ENCODE measurements at regions not wholly inside any gene's neighbourhood (a gene's known extent, or its start where the extent isn't known, plus 50 kb on each side); places are given as distances from the start of the nearest gene placed in this dataset.
A peak's percentile ranks its signal among the peaks of the same experiment; 100 is the strongest.

- Histone ChIP-seq H3K27me3 (ENCODE audit: control insufficient read depth in 3 of 3, insufficient read depth in 3 of 3, low read depth in 1 of 3, low read length in 3 of 3) (no peaks in the 10 kb centered on the region), H3K79me1 (ENCODE audit: low read depth, low read length) (no peaks in the 10 kb centered on the region), H3K14ac (ENCODE audit: low read length) (no peak overlapping the region), H3K9ac (ENCODE audit: low read depth, low read length, poor library complexity) (no peak overlapping the region), H2BK120ac (ENCODE audit: low read depth, low read length) (no peak overlapping the region), H3K36me3 (replicated peaks in 1 of 2; ENCODE audit: control insufficient read depth in 2 of 2, insufficient read depth in 2 of 2, low read length in 2 of 2) (no peaks in the 10 kb centered on the region), H3K23ac (ENCODE audit: low read depth, low read length, poor library complexity) (no peak overlapping the region), H2BK5ac (ENCODE audit: low read length) (no peak overlapping the region), H3K4ac (ENCODE audit: low read length) (no peak overlapping the region), H3K4me1 (ENCODE audit: control insufficient read depth in 2 of 2, insufficient read depth in 1 of 2, low read depth in 1 of 2, low read length in 2 of 2) (no peaks in the 10 kb centered on the region), H3K4me2 (ENCODE audit: insufficient read depth, low read length, poor library complexity, severe bottlenecking) (no peak overlapping the region), H2AFZ (ENCODE audit: low read length) (no peak overlapping the region), H3K4me3 (ENCODE audit: low read length in 2 of 2) (no peak overlapping the region), H3K9me3 (replicated peaks in 1 of 2; ENCODE audit: control insufficient read depth in 2 of 2, insufficient read depth in 1 of 2, low read depth in 1 of 2, low read length in 2 of 2) (no peaks in the 10 kb centered on the region), H3K18ac (ENCODE audit: low read length) (no peak overlapping the region), H3K27ac (replicated peaks; ENCODE audit: low read length) (no peak overlapping the region), H2BK15ac (ENCODE audit: low read length) (no peak overlapping the region), H4K8ac (ENCODE audit: low read depth, low read length) (no peak overlapping the region), H2BK12ac (ENCODE audit: low read length) (no peak overlapping the region), H4K91ac (ENCODE audit: low read depth, low read length, poor library complexity) (no peak overlapping the region), H2AK5ac (ENCODE audit: low read depth, low read length) (no peak overlapping the region)
- DNase-seq (ENCODE audit: low spot score), result no peak
Observed at GRCh38 chr18:40450751-40451150, 1504.3 kb upstream of the PIK3C3 start.

GRCh38 chr18:40447820-40448219, 1507.2 kb upstream of the PIK3C3 start:
- Histone ChIP-seq H3K79me1 (ENCODE audit: low read depth, low read length) (no peaks in the 10 kb centered on the region), H3K23ac (ENCODE audit: low read depth, low read length, poor library complexity) (no peak overlapping the region), H3K9ac (ENCODE audit: low read depth, low read length, poor library complexity) (no peak overlapping the region), H2BK120ac (ENCODE audit: low read depth, low read length) (no peak overlapping the region), H3K27ac (replicated peaks; ENCODE audit: low read length) (no peak overlapping the region), H3K14ac (ENCODE audit: low read length) (no peak overlapping the region), H3K36me3 (replicated peaks in 1 of 2; ENCODE audit: control insufficient read depth in 2 of 2, insufficient read depth in 2 of 2, low read length in 2 of 2) (no peaks in the 10 kb centered on the region), H2BK12ac (ENCODE audit: low read length) (no peak overlapping the region), H3K4me3 (ENCODE audit: low read length in 2 of 2) (no peak overlapping the region), H2AK5ac (ENCODE audit: low read depth, low read length) (no peak overlapping the region), H3K9me3 (replicated peaks in 1 of 2; ENCODE audit: control insufficient read depth in 2 of 2, insufficient read depth in 1 of 2, low read depth in 1 of 2, low read length in 2 of 2) (no peaks in the 10 kb centered on the region), H2AFZ (ENCODE audit: low read length) (no peak overlapping the region), H3K18ac (ENCODE audit: low read length) (no peak overlapping the region), H3K4me1 (ENCODE audit: control insufficient read depth in 2 of 2, insufficient read depth in 1 of 2, low read depth in 1 of 2, low read length in 2 of 2) (no peaks in the 10 kb centered on the region), H4K8ac (ENCODE audit: low read depth, low read length) (no peak overlapping the region), H3K27me3 (ENCODE audit: control insufficient read depth in 3 of 3, insufficient read depth in 3 of 3, low read depth in 1 of 3, low read length in 3 of 3) (no peaks in the 10 kb centered on the region), H3K4me2 (ENCODE audit: insufficient read depth, low read length, poor library complexity, severe bottlenecking) (no peak overlapping the region), H2BK15ac (ENCODE audit: low read length) (no peak overlapping the region), H4K91ac (ENCODE audit: low read depth, low read length, poor library complexity) (no peak overlapping the region), H3K4ac (ENCODE audit: low read length) (no peak overlapping the region), H2BK5ac (ENCODE audit: low read length) (no peak overlapping the region)
- whole genome bisulfite sequencing, 2 donors (ENCODE audit: extremely low coverage in 2 of 2, insufficient read length in 2 of 2, insufficient replicate concordance in 1 of 2), result no CpG with 5 or more reads among the region's 1 CpG
- no peak for DNase-seq (ENCODE audit: low spot score)

- H2BK120ac ChIP-seq (ENCODE audit: low read depth, low read length), result no peak overlapping the region
- no peak overlapping the region for H3K4ac ChIP-seq (ENCODE audit: low read length)
- H3K23ac ChIP-seq (ENCODE audit: low read depth, low read length, poor library complexity), result no peak overlapping the region
- H3K4me3 ChIP-seq (ENCODE audit: low read length in 2 of 2), result no peak overlapping the region
- no peak overlapping the region for H2BK12ac ChIP-seq (ENCODE audit: low read length)
- H3K18ac ChIP-seq (ENCODE audit: low read length), result no peak overlapping the region
- H3K4me1 ChIP-seq (ENCODE audit: control insufficient read depth in 2 of 2, insufficient read depth in 1 of 2, low read depth in 1 of 2, low read length in 2 of 2), result no peaks in the 10 kb centered on the region
- H4K8ac ChIP-seq (ENCODE audit: low read depth, low read length), result no peak overlapping the region
- H3K14ac ChIP-seq (ENCODE audit: low read length), result no peak overlapping the region
- H2BK5ac ChIP-seq (ENCODE audit: low read length), result no peak overlapping the region
- H2BK15ac ChIP-seq (ENCODE audit: low read length), result no peak overlapping the region
- H3K36me3 ChIP-seq (replicated peaks in 1 of 2; ENCODE audit: control insufficient read depth in 2 of 2, insufficient read depth in 2 of 2, low read length in 2 of 2), result no peaks in the 10 kb centered on the region
- H2AK5ac ChIP-seq (ENCODE audit: low read depth, low read length), result no peak overlapping the region
- H2AFZ ChIP-seq (ENCODE audit: low read length), result peak overlapping the region; percentile 9
- H3K4me2 ChIP-seq (ENCODE audit: insufficient read depth, low read length, poor library complexity, severe bottlenecking), result no peak overlapping the region
- WGBS, 2 donors (ENCODE audit: extremely low coverage in 2 of 2, insufficient read length in 2 of 2, insufficient replicate concordance in 1 of 2), result no CpG with 5 or more reads among the region's 7 CpGs
- no peak for DNase-seq (ENCODE audit: low spot score)
- H4K91ac ChIP-seq (ENCODE audit: low read depth, low read length, poor library complexity), result no peak overlapping the region
- H3K79me1 ChIP-seq (ENCODE audit: low read depth, low read length), result no peaks in the 10 kb centered on the region
- H3K27me3 ChIP-seq (ENCODE audit: control insufficient read depth in 3 of 3, insufficient read depth in 3 of 3, low read depth in 1 of 3, low read length in 3 of 3), result no peaks in the 10 kb centered on the region
- H3K9me3 ChIP-seq (replicated peaks in 1 of 2; ENCODE audit: control insufficient read depth in 2 of 2, insufficient read depth in 1 of 2, low read depth in 1 of 2, low read length in 2 of 2), result no peaks in the 10 kb centered on the region
- H3K9ac ChIP-seq (ENCODE audit: low read depth, low read length, poor library complexity), result no peak overlapping the region
- no peak overlapping the region for H3K27ac ChIP-seq (replicated peaks; ENCODE audit: low read length)
Observed at GRCh38 chr18:40440088-40440487, 1514.9 kb upstream of the PIK3C3 start.

DNA sequence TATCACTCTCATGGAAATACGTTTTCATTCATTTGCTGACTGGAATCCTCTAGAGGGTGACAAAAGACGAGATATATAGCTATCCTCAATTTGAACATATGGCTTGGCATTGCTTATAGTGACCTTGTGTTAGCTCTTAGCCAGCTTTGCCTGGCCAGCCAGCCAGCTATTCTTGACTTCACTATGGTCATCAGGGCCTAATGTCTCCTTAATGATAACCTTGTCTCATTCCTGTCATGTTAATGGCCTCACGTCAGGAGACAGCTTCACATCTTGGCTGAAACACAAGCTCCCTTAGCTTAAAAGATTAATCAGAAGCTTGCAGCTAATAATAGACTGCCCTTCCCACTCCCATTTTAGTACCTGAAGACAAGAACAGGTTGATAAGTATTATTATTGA, 1517.5 kb upstream of the PIK3C3 start:
- no peak overlapping the region for H2BK12ac ChIP-seq (ENCODE audit: low read length)
- no peak overlapping the region for H2AK5ac ChIP-seq (ENCODE audit: low read depth, low read length)
- no peak overlapping the region for H4K8ac ChIP-seq (ENCODE audit: low read depth, low read length)
- H3K4ac ChIP-seq (ENCODE audit: low read length), result no peak overlapping the region
- H3K23ac ChIP-seq (ENCODE audit: low read depth, low read length, poor library complexity), result no peak overlapping the region
- H3K79me1 ChIP-seq (ENCODE audit: low read depth, low read length), result no peaks in the 10 kb centered on the region
- no peak overlapping the region for H3K9ac ChIP-seq (ENCODE audit: low read depth, low read length, poor library complexity)
- H3K9me3 ChIP-seq (replicated peaks in 1 of 2; ENCODE audit: control insufficient read depth in 2 of 2, insufficient read depth in 1 of 2, low read depth in 1 of 2, low read length in 2 of 2), result no peaks in the 10 kb centered on the region
- H2AFZ ChIP-seq (ENCODE audit: low read length), result no peak overlapping the region
- no peaks in the 10 kb centered on the region for H3K27me3 ChIP-seq (ENCODE audit: control insufficient read depth in 3 of 3, insufficient read depth in 3 of 3, low read depth in 1 of 3, low read length in 3 of 3)
- no peak overlapping the region for H3K14ac ChIP-seq (ENCODE audit: low read length)
- no peak overlapping the region for H2BK120ac ChIP-seq (ENCODE audit: low read depth, low read length)
- H4K91ac ChIP-seq (ENCODE audit: low read depth, low read length, poor library complexity), result no peak overlapping the region
- no CpG with 5 or more reads among the region's 3 CpGs for WGBS, 2 donors (ENCODE audit: extremely low coverage in 2 of 2, insufficient read length in 2 of 2, insufficient replicate concordance in 1 of 2)
- no peak overlapping the region for H3K18ac ChIP-seq (ENCODE audit: low read length)
- no peak overlapping the region for H3K4me2 ChIP-seq (ENCODE audit: insufficient read depth, low read length, poor library complexity, severe bottlenecking)
- H3K4me1 ChIP-seq (ENCODE audit: control insufficient read depth in 2 of 2, insufficient read depth in 1 of 2, low read depth in 1 of 2, low read length in 2 of 2), result no peaks in the 10 kb centered on the region
- H3K36me3 ChIP-seq (replicated peaks in 1 of 2; ENCODE audit: control insufficient read depth in 2 of 2, insufficient read depth in 2 of 2, low read length in 2 of 2), result no peaks in the 10 kb centered on the region
- no peak overlapping the region for H2BK15ac ChIP-seq (ENCODE audit: low read length)
- H3K27ac ChIP-seq (replicated peaks; ENCODE audit: low read length), result no peak overlapping the region
- no peak overlapping the region for H3K4me3 ChIP-seq (ENCODE audit: low read length in 2 of 2)
- no peak for DNase-seq (ENCODE audit: low spot score)
- H2BK5ac ChIP-seq (ENCODE audit: low read length), result no peak overlapping the region

Measured in neuronal stem cell (in vitro differentiated cells).